UCSD-AML1 (cell line): ENCODE measurements at regions not wholly inside any gene's neighbourhood (a gene's known extent, or its start where the extent isn't known, plus 50 kb on each side); places are given as distances from the start of the nearest gene placed in this dataset.
"Not testable (repeated sequence)": the region's sequence is repeated elsewhere in the genome, so short reads cannot be mapped to it uniquely, and the experiment has no call there.

Experiments used
- DNase-seq: peaks from one replicate; lab custom pipeline; 2025; ENCODE audit not compliant: unreplicated experiment; lab: John Stamatoyannopoulos, UW

DNA sequence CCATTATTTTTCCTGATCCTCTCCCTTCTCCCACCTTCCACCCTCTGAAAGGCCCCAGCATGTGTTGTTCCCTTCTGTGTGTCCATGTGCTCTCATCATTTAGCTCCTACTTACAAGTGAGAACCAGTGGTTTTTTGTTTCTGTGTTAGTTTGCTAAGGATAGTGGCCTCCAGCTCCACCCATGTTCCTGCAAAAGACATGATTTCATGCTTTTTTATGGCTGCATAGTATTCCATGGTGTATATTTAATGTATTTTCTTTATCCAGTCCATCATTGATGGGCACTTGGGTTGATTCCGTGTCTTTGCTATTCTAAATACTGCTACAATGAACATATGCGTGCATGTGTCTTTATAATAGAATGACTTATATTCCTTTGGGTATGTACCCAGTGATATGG is 89.4 kb upstream of the C1orf174 start:
- DNase-seq: no peak

DNA sequence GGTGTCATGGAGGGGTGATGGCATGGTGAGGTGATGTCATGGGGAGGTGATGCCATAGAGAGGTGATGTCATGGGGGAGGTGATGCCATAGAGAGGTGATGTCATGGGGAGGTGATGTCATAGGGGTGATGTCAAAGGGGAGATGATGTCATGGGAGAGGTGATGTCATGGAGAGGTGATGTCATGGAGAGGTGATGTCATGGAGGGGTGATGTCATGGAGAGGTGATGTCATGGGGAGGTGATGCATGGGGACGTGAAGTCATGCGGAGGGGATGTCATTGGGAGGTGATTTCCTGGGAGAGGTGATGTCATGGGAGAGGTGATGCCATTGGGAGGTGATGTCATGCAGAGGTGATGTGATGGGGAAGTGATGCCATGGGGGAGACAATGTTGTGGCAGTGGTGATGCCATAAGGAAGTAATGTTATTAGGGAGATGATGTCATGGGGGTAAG is 92.1 kb upstream of the C1orf174 start:
- DNase-seq: no peak

GRCh38 chr1:3992746-3993145 is 92.7 kb upstream of the C1orf174 start:
- DNase-seq: no peak

DNA sequence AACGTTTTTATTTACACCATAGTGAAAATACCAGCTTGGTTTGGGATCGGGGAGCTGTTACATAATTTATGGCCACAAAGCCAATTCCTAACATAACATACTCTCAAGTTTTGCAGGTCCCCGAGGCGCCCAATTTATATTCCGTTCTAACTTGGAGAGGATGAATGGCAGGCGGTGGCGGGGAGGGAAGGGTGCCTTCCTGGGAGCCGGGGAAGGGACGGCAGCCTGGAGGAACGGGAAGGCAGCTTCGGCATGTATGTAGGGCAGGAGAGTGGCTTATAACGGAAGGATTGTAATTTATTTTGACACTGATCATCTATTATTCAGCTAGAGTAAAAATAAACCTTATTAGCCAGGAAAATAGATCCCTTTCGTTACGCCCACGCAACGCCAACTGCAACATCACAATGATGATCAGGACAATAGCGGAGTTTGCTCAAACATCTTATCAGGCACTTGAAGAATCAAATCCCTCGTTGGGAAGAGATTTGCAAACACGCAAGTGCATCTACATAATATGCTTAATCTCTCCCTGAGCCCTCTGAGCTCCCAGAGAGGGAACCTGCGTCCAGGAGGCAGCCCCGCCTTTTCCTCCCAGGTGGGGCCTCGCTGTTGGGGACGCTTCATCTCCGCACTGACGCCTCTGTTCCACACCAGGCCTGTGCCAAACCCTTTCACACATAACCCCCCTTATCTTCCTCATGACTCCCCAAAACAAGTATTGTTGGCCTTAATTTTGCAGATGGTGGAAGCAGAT is 93.7 kb upstream of the C1orf174 start:
- no peak for DNase-seq

GRCh38 chr1:3995141-3995780 is 95.2 kb upstream of the C1orf174 start:
- no peak for DNase-seq

- DNase-seq: no peak
Observed at GRCh38 chr1:3996846-3997705, 97.0 kb upstream of the C1orf174 start.

- DNase-seq: no peak
Observed at GRCh38 chr1:3998086-3998485, 98.0 kb upstream of the C1orf174 start.

DNA sequence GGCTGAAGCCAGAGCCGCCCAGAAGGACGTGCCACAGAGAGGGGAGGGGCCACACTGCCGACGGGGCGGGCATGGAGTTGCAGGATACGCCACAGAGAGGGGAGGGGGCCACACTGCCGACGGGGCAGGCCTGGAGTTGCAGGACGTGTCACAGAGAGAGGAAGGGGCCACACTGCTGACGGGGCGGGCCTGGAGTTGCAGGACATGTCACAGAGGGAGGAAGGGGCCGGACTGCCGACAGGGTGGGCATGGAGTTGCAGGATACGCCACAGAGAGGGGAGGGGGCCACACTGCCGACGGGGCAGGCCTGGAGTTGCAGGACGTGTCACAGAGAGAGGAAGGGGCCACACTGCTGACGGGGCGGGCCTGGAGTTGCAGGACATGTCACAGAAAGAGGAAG is 99.4 kb upstream of the C1orf174 start:
- not testable (repeated sequence) for DNase-seq

DNA sequence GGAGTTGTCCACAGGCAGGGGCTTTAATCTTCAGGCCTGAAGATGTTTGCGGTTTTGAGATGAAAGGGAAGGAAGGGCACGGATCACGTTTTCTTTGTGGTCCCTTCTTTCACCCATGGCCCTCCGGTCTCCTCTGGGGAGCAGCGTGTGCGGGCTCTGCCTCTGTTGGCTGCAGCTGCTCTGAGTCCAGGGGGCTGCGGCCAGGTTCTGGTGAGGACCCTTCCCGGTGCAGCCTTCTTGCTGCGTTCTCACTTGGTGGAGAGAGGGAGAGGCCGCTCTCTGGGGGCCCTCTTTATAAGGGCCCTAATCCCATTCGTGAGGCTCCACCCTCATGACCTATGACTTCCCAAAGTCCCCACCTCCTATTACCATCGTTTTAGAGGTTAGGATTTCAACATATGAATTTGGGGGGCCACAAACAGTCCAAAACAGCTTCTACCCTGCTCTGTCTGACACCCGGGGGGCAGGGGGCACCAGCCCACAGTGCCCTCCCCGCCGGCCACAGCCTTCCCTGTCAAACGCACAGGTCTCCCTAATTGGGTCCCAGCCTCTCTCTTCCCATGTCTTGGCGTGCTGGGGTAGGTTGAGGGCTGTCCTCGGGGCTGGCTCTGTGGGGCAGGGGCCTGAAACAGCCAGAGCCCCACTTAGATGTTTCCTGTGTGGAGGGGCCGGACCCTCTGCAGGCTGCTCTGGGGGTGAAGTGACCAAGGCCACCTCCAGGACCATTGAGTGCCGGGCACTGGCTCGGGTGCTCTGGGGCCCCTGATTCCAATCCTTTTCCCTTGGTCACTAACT is 100.1 kb upstream of the C1orf174 start:
- DNase-seq: no peak

DNA sequence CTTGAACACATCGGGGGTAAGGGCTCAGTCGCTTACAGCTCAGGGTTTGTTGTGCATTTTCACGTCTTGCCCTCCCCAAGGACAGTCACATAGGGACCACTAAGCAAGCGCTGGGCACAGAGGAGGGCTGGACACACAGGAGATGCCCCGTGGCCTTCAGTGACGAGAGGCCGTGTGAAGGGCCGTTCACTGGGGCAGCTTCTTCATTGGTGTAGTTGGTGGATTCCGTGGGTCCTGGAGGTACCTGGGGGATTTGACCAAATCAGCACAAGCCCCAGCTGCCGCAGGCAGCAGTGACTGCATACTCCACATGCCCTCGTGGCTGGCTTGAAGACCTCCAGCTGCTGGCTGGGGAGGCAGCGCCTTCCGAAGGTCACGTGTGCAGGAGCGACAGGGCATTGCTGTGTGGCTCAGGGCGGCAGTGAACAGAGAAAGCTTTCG is 100.8 kb upstream of the C1orf174 start:
- no peak for DNase-seq

GRCh38 chr1:4001461-4001860 is 101.4 kb upstream of the C1orf174 start:
- no peak for DNase-seq

DNA sequence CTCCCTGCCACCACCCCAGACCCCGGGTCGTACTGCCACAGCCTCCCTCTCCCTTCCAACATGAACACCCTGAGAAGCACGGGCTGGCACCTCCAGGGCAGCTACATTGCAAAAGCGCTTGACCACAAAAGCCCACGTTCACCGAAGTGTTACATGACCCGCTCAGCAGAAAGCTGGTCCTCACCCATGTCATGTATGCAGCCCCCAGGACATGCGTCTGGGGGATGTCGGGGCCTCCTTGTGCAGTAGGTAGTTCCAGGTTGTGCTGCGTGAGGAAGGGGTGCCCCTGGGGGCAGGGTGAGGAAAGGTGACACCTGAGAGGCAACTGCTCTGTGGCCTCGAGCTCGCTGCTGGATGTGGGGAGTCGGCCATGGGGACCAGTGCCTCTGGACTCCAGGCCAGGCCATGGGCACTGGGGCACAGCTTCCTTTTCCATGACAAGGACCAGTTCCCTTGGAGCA is 102.0 kb upstream of the C1orf174 start:
- no peak for DNase-seq

GRCh38 chr1:4002741-4003140 is 102.7 kb upstream of the C1orf174 start:
- no peak for DNase-seq

- no peak for DNase-seq
Observed at GRCh38 chr1:4003846-4004505, 103.9 kb upstream of the C1orf174 start.

DNA sequence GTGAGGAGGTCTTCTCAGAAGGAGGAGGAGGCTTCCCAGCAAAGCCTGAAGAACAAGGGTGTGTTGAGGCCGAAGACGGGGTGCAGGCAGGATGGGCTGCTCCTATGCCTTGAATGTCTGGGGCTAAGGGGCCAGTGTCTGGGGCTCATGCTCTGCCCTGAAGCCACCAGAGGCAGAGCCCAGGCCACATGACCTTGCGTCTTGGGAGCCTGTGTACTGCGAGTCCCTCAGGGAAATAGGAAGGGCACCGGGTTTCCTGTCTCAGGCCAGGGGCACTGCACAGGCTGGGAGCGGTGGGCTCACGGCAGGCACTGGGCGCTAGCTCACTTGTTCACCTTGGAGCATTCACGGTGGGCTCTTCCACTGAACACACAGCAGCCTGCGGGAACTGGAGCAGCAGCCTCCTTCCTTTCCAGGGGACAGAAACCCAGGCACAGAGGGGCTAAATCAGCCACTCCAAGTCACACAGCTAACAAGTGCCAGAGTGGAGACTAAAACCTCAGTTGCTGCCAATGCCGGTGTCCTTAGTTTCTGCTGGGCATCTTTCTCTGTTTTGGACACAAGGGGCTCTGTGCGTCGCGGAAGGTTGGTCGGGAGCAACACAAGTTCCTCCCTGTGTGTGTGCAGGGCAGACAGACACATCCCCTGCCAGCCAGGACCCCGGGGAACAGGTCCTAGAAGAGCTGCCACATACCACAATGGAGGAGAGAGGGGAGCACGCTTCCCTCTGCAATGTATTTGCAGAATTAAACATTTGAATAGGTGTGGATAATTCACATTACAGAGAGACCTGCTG is 104.8 kb upstream of the C1orf174 start:
- no peak for DNase-seq

DNA sequence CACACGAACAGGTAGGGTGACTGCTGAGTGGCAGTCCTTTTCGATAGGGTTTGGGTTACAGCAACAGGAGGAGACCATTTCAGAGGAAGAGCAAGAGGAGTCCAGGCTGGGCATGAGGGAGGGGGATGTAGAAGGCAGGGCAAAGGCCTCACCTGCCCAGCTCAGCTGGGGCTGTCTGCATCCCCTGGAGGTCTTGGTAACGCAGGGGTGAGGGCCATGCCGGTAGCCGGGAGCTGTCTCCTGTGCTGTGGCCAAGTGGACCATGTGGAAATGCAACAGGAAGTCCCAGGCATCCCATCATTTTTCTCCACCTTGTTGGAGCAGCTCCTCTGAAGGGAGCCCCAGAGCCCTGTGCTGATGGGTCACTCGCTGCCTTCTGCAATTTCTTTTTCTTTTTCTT is 105.4 kb upstream of the C1orf174 start:
- DNase-seq: no peak

DNA sequence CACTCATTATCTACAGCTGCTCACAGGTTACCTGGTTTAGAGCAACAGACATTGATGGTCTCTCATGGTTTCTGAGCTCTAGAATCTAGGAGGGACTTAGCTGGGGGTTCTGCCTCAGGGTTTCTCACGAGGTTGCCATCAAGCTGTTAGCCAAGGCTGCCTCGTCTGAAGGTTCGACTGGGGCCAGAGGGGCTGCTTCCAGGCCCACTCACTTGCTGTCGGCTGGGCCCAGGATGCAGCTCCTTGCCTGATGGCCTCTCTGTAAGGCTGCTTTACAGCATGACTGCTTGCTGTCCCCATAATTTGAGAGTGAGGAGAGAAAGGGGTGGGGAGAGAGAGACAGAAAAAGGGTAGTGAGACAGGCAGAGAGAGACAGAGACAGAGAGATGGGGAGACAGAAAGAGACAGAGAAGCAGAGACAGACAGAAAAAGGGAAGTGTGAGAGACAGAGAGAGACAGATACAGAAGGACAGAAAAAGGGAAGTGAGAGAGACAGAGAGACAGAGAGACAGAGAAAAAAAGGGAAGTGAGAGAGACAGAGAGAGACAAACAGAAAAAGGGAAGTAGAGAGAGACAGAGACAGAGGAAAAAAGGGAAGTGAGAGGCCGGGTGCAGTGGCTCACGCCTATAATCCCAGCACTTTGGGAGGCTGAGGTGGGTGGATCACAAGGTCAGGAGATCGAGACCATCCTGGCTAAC is 106.8 kb upstream of the C1orf174 start:
- DNase-seq: no peak

GRCh38 chr1:4010284-4010683 is 110.2 kb upstream of the C1orf174 start:
- DNase-seq: no peak
